Mesenchymal stem cell (in vitro differentiated cells and primary cell): ENCODE measurements at regions not wholly inside any gene's neighbourhood (a gene's known extent, or its start where the extent isn't known, plus 50 kb on each side); places are given as distances from the start of the nearest gene placed in this dataset.

Source experiments
- DNase-seq: peaks from one replicate; pipeline ENCODE4 v3.0.0-alpha.2; 2013
- H2AFZ ChIP-seq: one replicate; pipeline ENCODE4 v1.6.1; 2013; ENCODE audit warnings: low read depth, mild to moderate bottlenecking, control low read depth, inconsistent platforms, low read length, moderate library complexity
- H2AK5ac ChIP-seq: 2 replicates; pipeline ENCODE4 v1.6.1; 2013; ENCODE audit warnings: low read length, moderate library complexity, mild to moderate bottlenecking, inconsistent platforms; ENCODE audit not compliant: severe bottlenecking
- H2BK120ac ChIP-seq: one replicate; pipeline ENCODE4 v1.6.1; 2013; ENCODE audit warnings: low read depth, mild to moderate bottlenecking, inconsistent platforms, low read length, moderate library complexity
- H2BK12ac ChIP-seq, 2 experiments: one replicate each; pipeline ENCODE4 v1.6.1; 2013; ENCODE audit warnings: inconsistent platforms in 2 of 2, low read length in 2 of 2, mild to moderate bottlenecking in 2 of 2, moderate library complexity in 2 of 2, control low read depth in 1 of 2
- H2BK15ac ChIP-seq: one replicate; pipeline ENCODE4 v1.6.1; 2013; ENCODE audit warnings: mild to moderate bottlenecking, low read depth, inconsistent platforms; ENCODE audit not compliant: poor library complexity, severe bottlenecking
- H2BK5ac ChIP-seq: 2 replicates; pipeline ENCODE4 v1.6.1; 2013; ENCODE audit warnings: low read depth, mild to moderate bottlenecking, low read length, control low read depth, inconsistent platforms; ENCODE audit not compliant: poor library complexity, severe bottlenecking
- H3K14ac ChIP-seq, 2 experiments: one replicate each; pipeline ENCODE4 v1.6.1; 2013; ENCODE audit warnings: inconsistent platforms in 2 of 2, low read length in 2 of 2, control low read depth in 1 of 2, mild to moderate bottlenecking in 1 of 2, moderate library complexity in 1 of 2
- H3K18ac ChIP-seq, 2 experiments: one replicate each; pipeline ENCODE4 v1.6.1; 2013; ENCODE audit warnings: inconsistent platforms in 2 of 2, low read length in 2 of 2, control low read depth in 1 of 2, low read depth in 1 of 2, mild to moderate bottlenecking in 1 of 2
- H3K23ac ChIP-seq, 2 experiments: one replicate each; pipeline ENCODE4 v1.6.1; 2013; ENCODE audit warnings: inconsistent platforms in 2 of 2, low read length in 2 of 2, mild to moderate bottlenecking in 2 of 2, moderate library complexity in 2 of 2, control low read depth in 1 of 2
- H3K27ac ChIP-seq: 2 replicates; pipeline ENCODE4 v1.5.1; 2013; ENCODE audit warnings: mild to moderate bottlenecking, moderate library complexity, low read length, control low read depth, inconsistent platforms; ENCODE audit not compliant: poor library complexity, severe bottlenecking
- H3K27me3 ChIP-seq, 2 experiments: 2 replicates each; pipeline versions ENCODE4 v1.6.1 to v1.7.0; 2013; ENCODE audit warnings: low read length in 2 of 2, mild to moderate bottlenecking in 2 of 2, moderate library complexity in 2 of 2, control low read depth in 1 of 2, inconsistent platforms in 1 of 2; ENCODE audit not compliant: control insufficient read depth in 1 of 2, insufficient read depth in 1 of 2
- H3K36me3 ChIP-seq, 2 experiments: 2 replicates each; pipeline versions ENCODE4 v1.6.1 to v1.7.0; 2013; ENCODE audit warnings: low read length in 2 of 2, control low read depth in 1 of 2, inconsistent platforms in 1 of 2, low read depth in 1 of 2, mild to moderate bottlenecking in 1 of 2; ENCODE audit not compliant: insufficient read depth in 2 of 2, control insufficient read depth in 1 of 2
- H3K4ac ChIP-seq, 2 experiments: one replicate each; pipeline ENCODE4 v1.6.1; 2013; ENCODE audit warnings: inconsistent platforms in 2 of 2, low read length in 2 of 2, mild to moderate bottlenecking in 2 of 2, moderate library complexity in 2 of 2, control low read depth in 1 of 2, low read depth in 1 of 2
- H3K4me1 ChIP-seq: 2 replicates; pipeline ENCODE4 v1.6.1; 2013; ENCODE audit warnings: low read depth, low read length, control low read depth; ENCODE audit not compliant: control insufficient read depth, insufficient read depth
- H3K4me2 ChIP-seq: 2 replicates; pipeline ENCODE4 v1.6.1; 2013; ENCODE audit warnings: low read length, mild to moderate bottlenecking, inconsistent platforms; ENCODE audit not compliant: poor library complexity, severe bottlenecking
- H3K4me3 ChIP-seq, 2 experiments: 2 replicates each; pipeline versions ENCODE4 v1.5.1 to v1.7.0; 2013; ENCODE audit warnings: low read length in 2 of 2, mild to moderate bottlenecking in 2 of 2, control low read depth in 1 of 2, low read depth in 1 of 2; ENCODE audit not compliant: insufficient read depth in 1 of 2
- H3K79me1 ChIP-seq: replicated peaks from 2 replicates; pipeline ENCODE4 v1.6.1; 2013; ENCODE audit warnings: mild to moderate bottlenecking, control low read depth, low read length, inconsistent platforms; ENCODE audit not compliant: poor library complexity, severe bottlenecking
- H3K9ac ChIP-seq: 2 replicates; pipeline ENCODE4 v1.7.0; 2013; ENCODE audit warnings: mild to moderate bottlenecking, low read length, moderate library complexity
- H3K9me3 ChIP-seq: 2 replicates; pipeline ENCODE4 v1.7.0; 2013; ENCODE audit warnings: mild to moderate bottlenecking, low read length; ENCODE audit not compliant: control insufficient read depth
- H4K8ac ChIP-seq: one replicate; pipeline ENCODE4 v1.6.1; 2013; ENCODE audit warnings: inconsistent platforms, mild to moderate bottlenecking, low read length, moderate library complexity
- H4K91ac ChIP-seq: one replicate; pipeline ENCODE4 v1.6.1; 2013; ENCODE audit warnings: mild to moderate bottlenecking, low read length, inconsistent platforms
- WGBS: methylation state at CpG from one replicate; pipeline ENCODE4 v1.1.7; 2013; ENCODE audit warnings: mixed read lengths; 5-methylcytosine and 5-hydroxymethylcytosine counted together

GRCh38 chr2:144015655-144016245 lies 504.2 kb downstream of the ZEB2 start:
- Histone ChIP-seq H3K9ac (no peak overlapping the region), H3K36me3 (no peaks in the 10 kb centered on the region), H3K18ac (no peak overlapping the region), H3K4ac (no peak overlapping the region), H3K14ac (no peak overlapping the region), H2AK5ac (no peak overlapping the region), H4K91ac (no peak overlapping the region), H3K79me1 (peaks cover 3% of the 10 kb centered on the region), H3K27me3 (no peaks in the 10 kb centered on the region), H3K9me3 (peaks cover 4% of the 10 kb centered on the region), H2BK15ac (no peak overlapping the region), H2BK120ac (no peak overlapping the region), H3K23ac (no peak overlapping the region), H3K4me2 (no peak overlapping the region), H4K8ac (no peak overlapping the region), H2BK12ac (peak overlapping the region in 1 of 2 experiments; percentile 54), H3K4me1 (no peaks in the 10 kb centered on the region), H3K27ac (no peak overlapping the region), H2AFZ (no peak overlapping the region), H3K4me3 (no peak overlapping the region), H2BK5ac (no peak overlapping the region)
- DNase-seq, result peak; percentile 52
- WGBS, result 38% methylated on average over 4 of the region's 6 CpGs

GRCh38 chr2:144015036-144015435 lies 504.9 kb downstream of the ZEB2 start:
- H3K9ac ChIP-seq, result no peak overlapping the region

GRCh38 chr2:144014103-144014502 lies 505.8 kb downstream of the ZEB2 start:
- Histone ChIP-seq H3K27me3 (no peaks in the 10 kb centered on the region), H2AK5ac (no peak overlapping the region), H3K4me1 (no peaks in the 10 kb centered on the region), H3K4ac (no peak overlapping the region), H3K79me1 (peaks cover 3% of the 10 kb centered on the region), H2AFZ (no peak overlapping the region), H3K9me3 (peaks cover 2% of the 10 kb centered on the region), H3K4me3 (no peak overlapping the region), H4K8ac (no peak overlapping the region), H3K9ac (no peak overlapping the region), H2BK15ac (no peak overlapping the region), H2BK5ac (no peak overlapping the region), H2BK12ac (no peak overlapping the region), H4K91ac (no peak overlapping the region), H3K14ac (no peak overlapping the region), H3K27ac (no peak overlapping the region), H3K18ac (no peak overlapping the region), H3K23ac (no peak overlapping the region), H3K4me2 (no peak overlapping the region), H3K36me3 (no peaks in the 10 kb centered on the region), H2BK120ac (no peak overlapping the region)
- DNase-seq, result no peak
- WGBS, result 89% methylated on average over 4 of the region's 5 CpGs

More at GRCh38 chr2:144015036-144015435, 504.9 kb downstream of the ZEB2 start:
- H4K8ac ChIP-seq, result no peak overlapping the region
- no peaks in the 10 kb centered on the region for H3K36me3 ChIP-seq
- H3K27ac ChIP-seq, result no peak overlapping the region
- H2BK5ac ChIP-seq, result no peak overlapping the region
- H3K4me2 ChIP-seq, result no peak overlapping the region
- no peak overlapping the region for H3K14ac ChIP-seq
- no peak overlapping the region for H2AK5ac ChIP-seq
- H3K27me3 ChIP-seq, result no peaks in the 10 kb centered on the region
- no peak overlapping the region for H3K18ac ChIP-seq
- no peak overlapping the region for H3K4ac ChIP-seq
- H3K4me3 ChIP-seq, result no peak overlapping the region
- no peak for DNase-seq
- no peak overlapping the region for H2BK15ac ChIP-seq
- WGBS, result 70% methylated on average over 2 of the region's 3 CpGs
- no peak overlapping the region for H3K23ac ChIP-seq
- no peak overlapping the region for H2BK120ac ChIP-seq
- peaks cover 3% of the 10 kb centered on the region for H3K79me1 ChIP-seq
- H2BK12ac ChIP-seq, result no peak overlapping the region
- no peaks in the 10 kb centered on the region for H3K4me1 ChIP-seq
- H3K9me3 ChIP-seq, result peaks cover 2% of the 10 kb centered on the region
- no peak overlapping the region for H4K91ac ChIP-seq
- no peak overlapping the region for H2AFZ ChIP-seq

- no peak overlapping the region for H3K27ac ChIP-seq
- H3K9ac ChIP-seq, result no peak overlapping the region
- H3K4me2 ChIP-seq, result no peak overlapping the region
- H3K23ac ChIP-seq, result no peak overlapping the region
- no peaks in the 10 kb centered on the region for H3K27me3 ChIP-seq
- H4K91ac ChIP-seq, result no peak overlapping the region
- peaks cover 2% of the 10 kb centered on the region for H3K9me3 ChIP-seq
- no peak for DNase-seq
- H4K8ac ChIP-seq, result no peak overlapping the region
- H2BK15ac ChIP-seq, result no peak overlapping the region
- H3K4ac ChIP-seq, result no peak overlapping the region
- H3K36me3 ChIP-seq, result no peaks in the 10 kb centered on the region
- no peak overlapping the region for H2AFZ ChIP-seq
- H2BK5ac ChIP-seq, result no peak overlapping the region
- H3K4me1 ChIP-seq, result no peaks in the 10 kb centered on the region
- no peak overlapping the region for H2AK5ac ChIP-seq
- no peak overlapping the region for H3K18ac ChIP-seq
- peaks cover 3% of the 10 kb centered on the region for H3K79me1 ChIP-seq
- H3K4me3 ChIP-seq, result no peak overlapping the region
- no peak overlapping the region for H2BK120ac ChIP-seq
- H2BK12ac ChIP-seq, result no peak overlapping the region
- H3K14ac ChIP-seq, result no peak overlapping the region
- WGBS, result 76% methylated on average over 3 of the region's 4 CpGs
These were observed 507.6 kb downstream of the ZEB2 start for GRCh38 chr2:144012304-144012703.
